Skeletal muscle satellite cell (primary cell): ENCODE measurements at regions not wholly inside any gene's neighbourhood (a gene's known extent, or its start where the extent isn't known, plus 50 kb on each side); places are given as distances from the start of the nearest gene placed in this dataset.

ENCODE experiments used
- H3K27me3 ChIP-seq: 2 replicates; pipeline ENCODE4 v1.7.0; 2013; ENCODE audit warnings: low read length; ENCODE audit not compliant: control insufficient read depth, insufficient read depth
- H3K36me3 ChIP-seq: 2 replicates; pipeline ENCODE4 v1.7.0; 2013; ENCODE audit warnings: mild to moderate bottlenecking, control low read depth, low read length; ENCODE audit not compliant: insufficient read depth
- H3K4me1 ChIP-seq: 2 replicates; pipeline ENCODE4 v1.7.0; 2013; ENCODE audit warnings: low read length; ENCODE audit not compliant: control insufficient read depth, insufficient read depth
- H3K4me2 ChIP-seq: 2 replicates; pipeline ENCODE4 v1.7.0; 2013; ENCODE audit warnings: mild to moderate bottlenecking, low read length
- H3K4me3 ChIP-seq: 2 replicates; pipeline ENCODE4 v1.7.0; 2013; ENCODE audit warnings: low read length
- H3K9ac ChIP-seq: 2 replicates; pipeline ENCODE4 v1.7.0; 2013; ENCODE audit warnings: mild to moderate bottlenecking, low read depth, low read length, moderate library complexity
- H3K9me3 ChIP-seq: replicated peaks from 2 replicates; pipeline ENCODE4 v1.7.0; 2013; ENCODE audit warnings: mild to moderate bottlenecking, control low read depth, low read length

DNA sequence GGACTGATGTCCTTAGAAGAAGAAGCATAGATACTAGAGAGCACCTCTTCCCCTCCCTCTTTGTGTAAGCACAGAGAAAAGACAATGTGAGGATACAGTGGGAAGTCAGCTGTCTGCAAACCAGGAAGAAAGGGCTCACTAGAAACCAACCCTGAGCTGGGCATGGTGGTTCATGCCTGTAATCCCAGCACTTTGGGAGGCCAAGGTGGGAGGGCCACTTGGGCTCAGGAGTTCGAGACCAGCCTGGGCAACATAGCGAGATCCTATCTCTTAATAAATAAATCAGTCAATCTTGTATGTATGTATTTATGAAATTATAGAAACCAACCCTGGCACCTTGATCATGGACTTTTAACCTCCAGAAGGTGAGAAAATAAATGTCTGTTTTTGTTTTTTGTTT lies 118.3 kb downstream of the NPIPB5 start:
- Histone ChIP-seq H3K4me1 (no peaks in the 10 kb centered on the region), H3K9ac (no peak overlapping the region), H3K9me3 (no peaks in the 10 kb centered on the region), H3K36me3 (no peaks in the 10 kb centered on the region), H3K4me3 (no peak overlapping the region), H3K27me3 (peaks cover 24% of the 10 kb centered on the region), H3K4me2 (no peak overlapping the region)

DNA sequence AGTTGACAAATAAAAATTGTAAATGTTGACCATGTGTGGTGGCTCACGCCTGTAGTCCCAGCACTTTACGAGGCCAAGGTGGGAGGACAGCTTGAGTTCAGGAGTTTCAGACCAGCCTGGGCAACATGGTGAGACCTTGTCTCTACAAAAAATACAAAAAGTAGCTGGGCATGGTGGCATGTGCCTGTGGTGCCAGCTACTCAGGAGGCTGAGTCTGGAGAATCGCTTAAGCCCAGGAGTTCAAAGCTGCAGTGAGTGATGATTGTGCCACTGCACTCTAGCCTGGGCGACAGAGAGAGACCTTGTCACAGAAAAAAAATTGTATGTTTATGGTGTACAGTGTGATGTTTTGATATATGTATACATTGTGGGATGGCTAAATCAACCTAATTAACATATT lies 119.6 kb downstream of the NPIPB5 start:
- Histone ChIP-seq H3K4me1 (no peaks in the 10 kb centered on the region), H3K9ac (no peak overlapping the region), H3K9me3 (no peaks in the 10 kb centered on the region)

DNA sequence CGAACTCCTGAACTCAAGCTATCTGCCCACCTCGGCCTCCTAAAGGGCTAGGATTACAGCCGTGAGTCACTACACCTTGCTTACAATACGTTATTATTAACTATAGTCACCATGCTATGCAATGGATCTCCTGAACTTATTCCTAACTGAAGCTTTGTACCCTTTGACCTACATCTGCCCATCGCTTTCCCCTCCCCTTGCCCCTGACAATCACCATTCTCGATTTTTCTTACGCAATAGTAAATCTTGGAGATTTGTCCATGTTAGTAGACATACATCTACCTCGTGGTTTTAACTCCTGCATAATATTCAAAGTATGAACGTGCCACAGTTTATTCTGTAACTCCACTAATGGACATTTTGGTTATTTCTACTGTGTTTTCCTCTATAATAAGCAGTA lies 120.6 kb downstream of the NPIPB5 start:
- Histone ChIP-seq H3K27me3 (peaks cover 25% of the 10 kb centered on the region), H3K36me3 (no peaks in the 10 kb centered on the region), H3K9ac (no peak overlapping the region), H3K4me1 (no peaks in the 10 kb centered on the region), H3K4me2 (no peak overlapping the region), H3K9me3 (no peaks in the 10 kb centered on the region), H3K4me3 (no peak overlapping the region)

More for the DNA sequence above, 119.6 kb downstream of the NPIPB5 start:
- Histone ChIP-seq H3K27me3 (peaks cover 23% of the 10 kb centered on the region), H3K4me2 (no peak overlapping the region), H3K4me3 (no peak overlapping the region), H3K36me3 (no peaks in the 10 kb centered on the region)

DNA sequence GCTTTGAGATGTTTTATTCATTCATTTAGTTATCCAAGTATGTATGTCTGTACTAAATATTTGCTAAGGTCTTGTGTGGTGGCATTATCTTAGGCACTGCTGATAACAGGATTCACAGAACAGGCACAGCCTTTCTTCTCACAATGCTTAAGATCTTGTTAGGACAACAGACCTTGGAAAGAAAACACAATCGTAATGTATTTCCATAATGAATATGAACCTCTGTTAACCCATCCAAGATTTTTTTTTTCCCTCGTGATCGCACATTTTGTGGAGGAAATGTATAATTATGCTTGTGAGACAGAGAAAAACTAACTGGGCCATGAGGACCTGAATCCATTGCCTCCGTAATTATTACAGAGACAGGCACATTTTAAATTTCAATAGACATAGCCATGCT lies 121.9 kb downstream of the NPIPB5 start:
- H3K9me3 ChIP-seq: no peaks in the 10 kb centered on the region
- H3K4me2 ChIP-seq: no peak overlapping the region
- no peak overlapping the region for H3K4me3 ChIP-seq
- no peaks in the 10 kb centered on the region for H3K36me3 ChIP-seq
- no peaks in the 10 kb centered on the region for H3K4me1 ChIP-seq
- peaks cover 23% of the 10 kb centered on the region for H3K27me3 ChIP-seq
- no peak overlapping the region for H3K9ac ChIP-seq

DNA sequence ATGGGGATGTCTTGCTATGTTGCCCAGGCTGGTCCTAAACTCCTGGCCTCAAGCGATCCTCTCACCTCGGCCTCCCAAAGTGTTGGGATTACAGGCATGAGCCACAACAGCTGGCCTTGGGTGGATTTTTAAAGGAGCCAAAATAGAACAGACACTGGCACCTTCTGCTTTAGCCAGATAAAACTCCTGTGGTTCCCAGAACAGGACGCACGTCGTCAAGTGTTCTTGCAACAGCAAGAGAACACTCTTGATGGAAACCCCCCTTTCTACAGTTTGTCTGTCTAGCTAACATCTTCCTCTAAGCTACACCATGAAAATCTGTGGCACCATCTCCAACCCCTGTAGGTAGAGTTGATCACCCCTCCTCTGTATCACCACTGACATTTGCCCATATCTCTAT lies 122.6 kb downstream of the NPIPB5 start:
- Histone ChIP-seq H3K9ac (no peak overlapping the region), H3K9me3 (no peaks in the 10 kb centered on the region), H3K4me1 (no peaks in the 10 kb centered on the region), H3K27me3 (peaks cover 24% of the 10 kb centered on the region), H3K36me3 (no peaks in the 10 kb centered on the region), H3K4me3 (no peak overlapping the region), H3K4me2 (no peak overlapping the region)

DNA sequence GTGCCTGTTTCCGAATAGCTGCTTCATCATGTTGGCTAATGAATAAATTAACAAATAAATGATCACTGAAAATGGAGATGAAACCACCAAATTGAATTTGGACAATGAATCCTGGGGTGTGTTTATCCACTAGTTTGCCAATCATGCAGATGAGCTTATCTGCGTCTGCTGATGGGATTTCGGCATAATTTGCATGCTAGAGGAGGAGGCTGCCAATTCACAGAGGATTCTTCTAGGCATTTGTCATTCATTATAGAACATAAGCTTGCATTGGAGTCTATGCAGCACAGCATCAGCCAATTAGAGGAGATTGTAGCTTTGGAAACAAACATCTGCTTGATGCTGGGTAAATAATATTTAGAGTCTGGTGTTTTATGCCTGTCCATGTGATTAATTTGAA lies 123.1 kb downstream of the NPIPB5 start:
- Histone ChIP-seq H3K4me2 (no peak overlapping the region), H3K9me3 (no peaks in the 10 kb centered on the region), H3K4me3 (no peak overlapping the region), H3K9ac (no peak overlapping the region), H3K4me1 (peaks cover 3% of the 10 kb centered on the region), H3K27me3 (peaks cover 24% of the 10 kb centered on the region), H3K36me3 (no peaks in the 10 kb centered on the region)

DNA sequence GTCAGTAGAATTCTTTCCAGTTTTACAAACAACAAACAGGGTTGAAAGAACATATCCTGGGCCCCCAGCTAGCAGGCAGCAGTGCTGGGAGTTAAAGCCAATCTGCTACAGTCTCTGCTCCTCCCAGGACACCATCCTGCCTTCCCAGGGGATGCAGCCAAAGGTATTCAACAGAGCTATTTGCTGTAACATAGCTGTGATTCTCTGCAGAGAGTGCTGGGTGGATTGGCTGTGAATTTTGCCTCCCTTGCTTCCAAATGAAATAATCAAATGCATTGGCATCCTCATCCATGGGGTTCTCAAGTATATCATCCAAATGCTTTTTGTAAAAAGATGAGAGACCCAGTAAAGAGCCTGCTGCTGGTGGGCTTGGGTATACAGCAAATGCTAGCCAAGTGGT lies 124.3 kb downstream of the NPIPB5 start:
- H3K9ac ChIP-seq: no peak overlapping the region
- peaks cover 3% of the 10 kb centered on the region for H3K4me1 ChIP-seq
- H3K27me3 ChIP-seq: peaks cover 24% of the 10 kb centered on the region
- no peaks in the 10 kb centered on the region for H3K9me3 ChIP-seq
- no peak overlapping the region for H3K4me2 ChIP-seq
- no peaks in the 10 kb centered on the region for H3K36me3 ChIP-seq
- H3K4me3 ChIP-seq: no peak overlapping the region

DNA sequence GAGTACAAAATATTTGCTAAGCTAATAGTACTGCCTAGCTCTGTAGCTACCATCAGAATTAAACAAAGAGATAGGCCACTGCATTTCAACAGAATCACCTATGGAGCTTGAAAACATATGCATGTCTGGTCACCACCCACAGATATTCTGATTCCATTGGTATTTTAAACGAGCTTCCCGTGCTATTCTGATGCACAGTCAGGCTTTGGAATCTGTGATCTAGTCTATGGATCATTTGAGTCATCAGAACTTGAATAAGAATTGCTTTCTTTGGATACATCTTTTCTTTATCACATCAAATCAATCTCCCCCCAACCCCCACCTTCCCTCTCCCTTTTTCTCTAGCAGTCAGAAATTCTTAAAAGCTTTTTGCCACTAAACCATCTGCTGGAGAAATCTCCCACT lies 124.7 kb downstream of the NPIPB5 start:
- Histone ChIP-seq H3K9ac (no peak overlapping the region), H3K36me3 (no peaks in the 10 kb centered on the region), H3K4me1 (peaks cover 3% of the 10 kb centered on the region), H3K27me3 (peaks cover 24% of the 10 kb centered on the region), H3K9me3 (no peaks in the 10 kb centered on the region), H3K4me3 (no peak overlapping the region), H3K4me2 (no peak overlapping the region)

DNA sequence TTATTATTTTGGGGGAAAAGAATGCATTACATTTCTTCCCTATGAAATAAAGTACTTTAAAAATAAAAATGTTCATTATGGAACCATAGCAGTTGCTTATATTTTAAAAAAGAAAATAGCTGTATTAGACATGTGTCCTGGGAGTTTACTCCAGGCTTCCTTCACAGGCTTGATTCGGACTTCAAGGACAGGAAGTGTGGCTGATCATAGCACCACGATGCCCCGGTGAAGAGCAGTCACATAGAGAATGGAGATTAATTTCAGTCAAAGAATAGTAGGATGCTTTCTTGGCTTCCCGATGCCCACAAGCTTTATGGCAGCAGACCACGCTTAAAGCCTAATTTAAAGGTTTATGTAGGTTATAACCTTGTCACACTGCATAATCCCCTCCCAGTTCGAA lies 125.1 kb downstream of the NPIPB5 start:
- Histone ChIP-seq H3K4me1 (peaks cover 3% of the 10 kb centered on the region), H3K9ac (no peak overlapping the region), H3K27me3 (peaks cover 24% of the 10 kb centered on the region), H3K4me2 (no peak overlapping the region), H3K4me3 (no peak overlapping the region), H3K9me3 (no peaks in the 10 kb centered on the region), H3K36me3 (no peaks in the 10 kb centered on the region)

DNA sequence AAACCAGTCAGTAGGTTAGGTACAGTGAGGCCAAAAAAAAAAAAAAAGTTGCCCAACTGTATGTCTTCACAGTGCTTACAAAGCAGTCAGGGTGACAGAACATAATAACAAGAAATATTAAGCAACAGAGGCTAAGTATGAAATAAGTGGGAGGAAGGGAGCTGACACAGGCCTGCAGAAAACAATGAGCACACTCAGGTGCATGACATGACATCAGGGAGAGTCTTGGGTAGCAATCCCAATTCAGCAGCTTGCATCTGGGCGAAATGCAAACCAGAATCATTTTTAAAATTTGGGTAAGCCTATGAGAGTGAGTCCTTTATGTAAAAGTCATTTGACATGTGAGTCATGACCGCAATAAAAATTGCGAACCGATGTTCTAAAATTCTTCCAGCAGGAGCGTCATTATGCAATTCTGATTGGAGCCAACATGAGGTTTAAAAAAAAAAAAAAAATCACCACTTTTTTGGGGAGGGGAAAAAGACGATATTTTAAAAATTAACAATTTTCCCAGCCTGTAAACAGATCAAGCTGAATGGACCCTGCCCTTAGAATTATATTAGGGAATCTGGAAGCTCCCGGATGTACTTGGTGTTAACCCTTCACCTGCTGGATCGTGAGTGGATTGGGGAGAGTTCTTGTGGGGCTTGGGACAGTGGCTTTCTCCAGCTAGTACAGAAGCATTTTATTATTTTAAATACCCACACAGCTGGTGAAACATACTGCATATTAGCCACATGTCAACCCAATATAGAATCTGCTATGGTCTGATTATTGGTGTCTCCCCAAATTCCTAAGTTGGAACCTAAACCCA lies 127.9 kb downstream of the NPIPB5 start:
- peaks cover 3% of the 10 kb centered on the region for H3K4me1 ChIP-seq
- no peaks in the 10 kb centered on the region for H3K9me3 ChIP-seq
- no peak overlapping the region for H3K4me3 ChIP-seq
- H3K27me3 ChIP-seq: peaks cover 34% of the 10 kb centered on the region
- no peak overlapping the region for H3K4me2 ChIP-seq
- no peak overlapping the region for H3K9ac ChIP-seq
- H3K36me3 ChIP-seq: no peaks in the 10 kb centered on the region

DNA sequence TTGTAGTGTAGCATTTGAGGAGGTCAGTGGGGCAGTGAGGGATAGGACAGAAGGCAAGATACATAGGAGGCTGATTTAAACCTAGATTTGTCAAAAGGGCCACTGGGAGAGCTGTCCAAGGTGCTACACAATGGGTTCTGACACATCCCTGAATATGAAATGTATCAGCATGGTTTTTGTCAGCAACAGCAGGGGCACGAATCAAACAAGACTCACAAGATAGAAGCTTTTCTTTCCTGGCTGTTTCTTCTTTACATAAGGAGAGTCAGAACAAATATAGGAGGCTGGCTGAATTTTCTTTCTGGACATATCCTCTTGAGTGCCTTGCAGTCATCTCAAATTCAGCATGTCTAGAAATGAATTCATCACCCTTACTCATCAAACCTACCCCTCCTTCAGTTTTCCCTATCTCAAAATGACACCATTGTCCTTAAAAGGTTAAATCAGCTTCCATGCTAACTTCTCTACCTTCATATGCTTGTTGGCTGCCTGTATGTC lies 130.5 kb downstream of the NPIPB5 start:
- Histone ChIP-seq H3K4me3 (no peak overlapping the region), H3K36me3 (no peaks in the 10 kb centered on the region), H3K4me2 (no peak overlapping the region), H3K4me1 (peaks cover 3% of the 10 kb centered on the region), H3K27me3 (peaks cover 28% of the 10 kb centered on the region), H3K9ac (no peak overlapping the region), H3K9me3 (no peaks in the 10 kb centered on the region)
